GM19328 (cell line): ENCODE measurements at regions not wholly inside any gene's neighbourhood (a gene's known extent, or its start where the extent isn't known, plus 50 kb on each side); places are given as distances from the start of the nearest gene placed in this dataset.

Source experiments
- ATAC-seq: cut with Tn5 transposase; IDR thresholded peaks from one replicate; pipeline ENCODE4 v1.9.1; 2021; ENCODE audit warnings: mild to moderate bottlenecking, moderate library complexity; ENCODE audit not compliant: unreplicated experiment

GRCh38 chr1:182129398-182129797 lies 67.9 kb upstream of the ZNF648 start:
- no peak for ATAC-seq

- no peak for ATAC-seq
Observed at GRCh38 chr1:182128502-182128901, 67.0 kb upstream of the ZNF648 start.

GRCh38 chr1:182127656-182128055 lies 66.1 kb upstream of the ZNF648 start:
- ATAC-seq, result no peak

GRCh38 chr1:182126272-182126800 lies 64.8 kb upstream of the ZNF648 start:
- no peak for ATAC-seq

DNA sequence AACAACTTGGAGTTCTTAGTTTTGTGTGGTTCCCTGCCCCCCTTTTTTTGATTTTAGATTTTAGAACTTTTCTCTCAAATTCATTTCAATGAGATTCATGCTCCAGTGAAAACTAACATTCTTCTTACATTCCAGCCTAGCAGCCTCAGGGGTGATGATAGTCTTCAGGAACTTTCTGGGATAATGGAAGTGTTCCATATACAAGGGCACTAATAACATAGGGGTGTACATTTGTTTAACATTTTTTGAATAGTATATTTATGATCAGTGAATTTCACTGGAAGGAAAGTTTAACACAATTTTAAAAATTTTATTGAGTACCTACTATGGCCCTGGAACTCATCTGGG lies 61.4 kb upstream of the ZNF648 start:
- ATAC-seq, result no peak

- ATAC-seq, result no peak
Observed at GRCh38 chr1:182122256-182122912, 60.9 kb upstream of the ZNF648 start.

GRCh38 chr1:182121787-182122186 lies 60.3 kb upstream of the ZNF648 start:
- ATAC-seq, result no peak

GRCh38 chr1:182120411-182121258 lies 59.1 kb upstream of the ZNF648 start:
- no peak for ATAC-seq

DNA sequence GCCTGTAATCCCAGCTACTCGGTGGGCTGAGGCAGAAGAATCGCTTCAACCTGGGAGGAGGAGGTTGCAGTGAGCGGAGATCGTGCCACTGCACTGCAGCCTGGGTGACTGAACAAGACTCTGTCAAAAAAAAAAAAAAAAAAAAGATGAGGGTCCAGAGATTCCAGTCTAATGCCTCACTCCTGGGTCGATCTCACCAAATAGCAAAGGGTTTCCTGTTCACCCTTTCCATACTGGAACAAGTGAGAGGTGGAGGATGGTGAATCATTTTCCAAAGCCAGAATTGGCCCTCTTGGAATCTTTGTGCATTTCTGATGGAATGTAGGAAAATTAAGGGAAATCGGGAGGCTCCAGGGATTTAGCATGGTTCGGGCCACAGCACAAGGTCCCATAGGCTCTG lies 58.1 kb upstream of the ZNF648 start:
- ATAC-seq, result no peak

GRCh38 chr1:182118851-182119250 lies 57.3 kb upstream of the ZNF648 start:
- no peak for ATAC-seq

GRCh38 chr1:182114627-182115023 lies 53.1 kb upstream of the ZNF648 start:
- no peak for ATAC-seq

DNA sequence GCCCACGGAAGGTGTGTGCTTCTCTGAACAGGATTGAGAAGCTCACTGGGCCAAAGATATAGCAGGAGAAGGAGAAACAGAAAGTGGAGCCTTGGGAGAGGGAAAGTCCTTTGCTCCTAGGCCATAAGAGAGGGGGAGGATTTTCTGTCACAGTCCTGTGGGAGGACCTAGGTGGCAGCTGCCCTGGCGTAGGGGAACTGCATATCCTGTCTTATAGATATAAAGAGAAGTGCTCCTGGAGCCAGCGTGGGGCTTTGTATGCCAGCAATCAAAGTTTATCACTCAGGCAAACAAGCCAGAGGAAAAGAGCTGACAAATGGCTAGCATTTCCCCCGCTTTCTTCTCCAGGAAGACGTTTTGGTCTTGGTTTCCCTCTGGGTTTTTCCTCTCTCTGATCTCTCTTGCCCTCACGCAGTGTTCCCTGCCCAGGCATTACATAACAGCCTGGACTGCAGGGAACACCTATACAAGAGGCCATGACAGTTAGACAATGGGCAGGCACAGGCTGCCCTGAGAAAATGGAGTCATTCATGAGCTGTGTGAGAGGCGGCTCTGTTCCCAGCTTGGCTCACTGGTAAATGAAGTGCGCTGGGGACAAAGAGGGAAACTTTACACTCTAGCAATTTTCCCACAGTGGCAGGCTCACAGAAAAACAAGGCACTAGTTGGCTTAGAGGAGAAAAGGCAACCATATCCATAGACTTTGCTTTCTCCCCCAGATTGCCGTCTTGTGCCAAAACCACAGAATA lies 52.5 kb upstream of the ZNF648 start:
- no peak for ATAC-seq

DNA sequence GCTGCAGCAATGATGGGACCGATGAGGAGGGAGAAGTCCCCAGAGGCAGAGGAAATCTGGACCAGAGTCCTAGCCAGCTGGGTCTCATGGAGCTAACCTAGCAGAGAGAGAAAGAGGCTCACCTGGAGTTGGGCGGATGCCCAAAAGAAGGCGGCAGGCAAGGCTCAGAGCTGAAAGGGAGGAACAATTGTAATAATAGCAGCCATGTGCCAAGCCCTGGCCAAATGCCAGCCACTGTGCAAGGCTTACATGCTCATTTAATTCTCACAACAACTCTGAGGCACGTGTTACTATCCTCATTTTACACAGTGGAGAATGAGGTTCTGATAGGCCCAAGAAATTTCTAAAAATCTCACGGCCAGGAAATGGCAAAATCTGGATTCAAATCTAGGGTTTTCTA lies 50.0 kb upstream of the ZNF648 start:
- ATAC-seq, result no peak
